ENCODE measurements at regions not wholly inside any gene's neighbourhood (a gene's known extent, or its start where the extent isn't known, plus 50 kb on each side); places are given as distances from the start of the nearest gene placed in this dataset.

DNA sequence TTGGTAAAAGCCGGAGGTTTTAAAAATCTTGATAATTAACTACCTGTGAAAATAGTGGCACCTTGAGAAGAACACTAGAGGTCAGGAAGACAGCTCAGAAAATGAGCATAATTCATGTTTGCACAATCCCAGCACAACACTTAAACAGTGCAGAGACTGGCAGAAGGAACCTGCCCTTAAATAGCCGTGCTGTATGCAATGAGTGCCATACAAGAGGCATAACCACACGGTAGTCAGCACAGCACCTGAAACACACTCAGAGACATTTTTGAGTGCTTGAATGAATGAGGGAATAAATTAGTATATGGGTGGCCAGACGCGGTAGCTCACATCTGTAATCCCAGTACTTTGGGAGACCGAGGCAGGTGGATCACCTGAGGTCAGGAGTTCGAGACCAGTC is 164.9 kb downstream of the PAX3 start:
- Histone ChIP-seq H3K27ac (no peak overlapping the region), H3K4me1 (no peaks in the 10 kb centered on the region), H3K9me3 (peaks cover 0 to 19% (median 0%) of the 10 kb centered on the region in 12 donors), H3K36me3 (no peaks in the 10 kb centered on the region), H3K27me3 (peaks cover 0 to 4% (median 0%) of the 10 kb centered on the region in 9 donors), H3K4me3 (no peak overlapping the region)
- 84 to 88% (median 87%) methylated on average over 7 of the region's 7 CpGs for WGBS, 4 donors
- intact Hi-C loops (cut with DNase I) = no loop called here
- TF ChIP-seq, protein P1, sequence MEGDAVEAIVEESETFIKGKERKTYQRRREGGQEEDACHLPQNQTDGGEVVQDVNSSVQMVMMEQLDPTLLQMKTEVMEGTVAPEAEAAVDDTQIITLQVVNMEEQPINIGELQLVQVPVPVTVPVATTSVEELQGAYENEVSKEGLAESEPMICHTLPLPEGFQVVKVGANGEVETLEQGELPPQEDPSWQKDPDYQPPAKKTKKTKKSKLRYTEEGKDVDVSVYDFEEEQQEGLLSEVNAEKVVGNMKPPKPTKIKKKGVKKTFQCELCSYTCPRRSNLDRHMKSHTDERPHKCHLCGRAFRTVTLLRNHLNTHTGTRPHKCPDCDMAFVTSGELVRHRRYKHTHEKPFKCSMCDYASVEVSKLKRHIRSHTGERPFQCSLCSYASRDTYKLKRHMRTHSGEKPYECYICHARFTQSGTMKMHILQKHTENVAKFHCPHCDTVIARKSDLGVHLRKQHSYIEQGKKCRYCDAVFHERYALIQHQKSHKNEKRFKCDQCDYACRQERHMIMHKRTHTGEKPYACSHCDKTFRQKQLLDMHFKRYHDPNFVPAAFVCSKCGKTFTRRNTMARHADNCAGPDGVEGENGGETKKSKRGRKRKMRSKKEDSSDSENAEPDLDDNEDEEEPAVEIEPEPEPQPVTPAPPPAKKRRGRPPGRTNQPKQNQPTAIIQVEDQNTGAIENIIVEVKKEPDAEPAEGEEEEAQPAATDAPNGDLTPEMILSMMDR (IDR thresholded peaks at IDR 0.05) = no peak
- no peak for TF ChIP-seq POLR2A (IDR thresholded peaks at IDR 0.05)
- ATAC-seq (no peak), DNase-seq (no peak)

DNA sequence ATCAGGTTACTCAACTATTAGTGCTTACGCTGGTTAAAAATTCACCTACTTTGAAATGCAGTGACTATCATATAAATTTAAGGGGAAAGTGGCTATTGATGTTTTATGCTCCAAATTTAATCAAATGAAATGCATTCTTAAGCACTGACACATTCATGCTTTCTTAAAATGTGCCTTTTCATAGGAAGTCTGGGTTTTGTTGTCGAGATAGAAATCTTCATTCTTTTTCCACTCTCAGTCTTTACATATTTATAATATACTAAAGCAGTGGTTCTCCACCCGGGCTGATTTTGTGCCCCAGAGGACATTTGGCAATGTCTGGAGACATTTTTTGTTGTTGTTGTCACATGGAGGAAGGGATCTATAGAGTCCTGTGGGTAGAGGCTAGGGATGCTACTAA is 167.9 kb downstream of the PAX3 start:
- DNase-seq = no peak
- no peaks in the 10 kb centered on the region for H3K4me1 ChIP-seq
- H3K27me3 ChIP-seq = peaks cover 0 to 4% (median 0%) of the 10 kb centered on the region in 9 donors
- H3K9me3 ChIP-seq = no peaks in the 10 kb centered on the region
- 60 to 70% (median 66%) methylated on average over 3 of the region's 3 CpGs for WGBS, 4 donors
- H3K27ac ChIP-seq = no peak overlapping the region
- ATAC-seq = no peak
- H3K4me3 ChIP-seq = no peak overlapping the region
- TF ChIP-seq POLR2A (IDR thresholded peaks at IDR 0.05) = no peak
- TF ChIP-seq, protein P1 (IDR thresholded peaks at IDR 0.05) = no peak
- intact Hi-C loops (cut with DNase I) = no loop called here
- no peaks in the 10 kb centered on the region for H3K36me3 ChIP-seq

DNA sequence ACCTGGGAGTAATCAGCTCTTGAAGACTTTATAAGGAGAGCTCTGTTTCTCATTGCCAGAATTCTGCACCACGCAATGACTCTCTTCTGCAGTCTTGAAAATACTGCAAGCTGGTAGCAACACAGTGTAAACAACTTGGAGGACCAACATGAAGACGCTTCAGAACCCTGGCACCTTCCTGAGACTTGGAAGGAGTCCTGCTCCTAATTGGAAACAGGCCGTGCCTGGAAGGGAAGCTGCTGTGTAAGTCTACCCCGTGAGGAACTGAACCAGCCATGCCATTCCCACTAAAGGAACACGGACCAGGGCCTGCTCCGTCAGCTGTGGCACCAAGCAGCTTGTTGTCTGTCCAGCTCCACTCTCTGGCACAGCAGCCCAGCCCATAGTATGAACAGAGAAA is 171.1 kb downstream of the PAX3 start:
- peaks cover 0 to 9% (median 0%) of the 10 kb centered on the region in 9 donors for H3K27me3 ChIP-seq
- TF ChIP-seq, protein P1 (IDR thresholded peaks at IDR 0.05) = no peak
- no peak for TF ChIP-seq POLR2A (IDR thresholded peaks at IDR 0.05)
- intact Hi-C loops (cut with DNase I) = no loop called here
- 69 to 90% (median 84%) methylated on average over 6 of the region's 6 CpGs for WGBS, 4 donors
- H3K9me3 ChIP-seq = no peaks in the 10 kb centered on the region
- ATAC-seq (no peak), DNase-seq (no peak)
- H3K4me1 ChIP-seq = no peaks in the 10 kb centered on the region
- no peaks in the 10 kb centered on the region for H3K36me3 ChIP-seq
- H3K4me3 ChIP-seq = no peak overlapping the region
- H3K27ac ChIP-seq = no peak overlapping the region

DNA sequence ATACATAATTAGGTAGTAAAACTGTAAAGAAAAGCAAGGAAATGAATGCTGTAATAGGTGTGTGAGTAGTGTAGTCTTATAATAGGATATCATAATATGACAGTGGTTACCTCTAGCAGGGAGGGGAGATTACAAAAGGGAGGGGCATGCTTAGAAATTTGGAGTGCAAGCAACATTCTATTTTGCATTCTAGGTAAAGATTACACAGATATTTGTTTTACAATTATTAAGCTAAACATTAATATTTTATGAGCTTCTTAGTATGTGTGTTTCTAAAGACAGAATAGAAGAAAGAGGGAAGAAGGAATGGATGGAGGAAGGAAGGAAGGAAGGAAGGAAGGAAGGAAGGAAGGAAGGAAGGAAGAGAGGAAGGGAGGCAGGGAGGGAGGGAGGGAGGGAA is 177.9 kb downstream of the PAX3 start:
- peaks cover 0 to 27% (median 0%) of the 10 kb centered on the region in 9 donors for H3K27me3 ChIP-seq
- H3K27ac ChIP-seq = no peak overlapping the region
- no peak for TF ChIP-seq POLR2A (IDR thresholded peaks at IDR 0.05)
- TF ChIP-seq, protein P1 (IDR thresholded peaks at IDR 0.05) = no peak
- no peak overlapping the region for H3K4me3 ChIP-seq
- H3K36me3 ChIP-seq = no peaks in the 10 kb centered on the region
- no peaks in the 10 kb centered on the region for H3K4me1 ChIP-seq
- DNase-seq = no peak
- intact Hi-C loops (cut with DNase I) = no loop called here
- no peak for ATAC-seq
- H3K9me3 ChIP-seq = no peaks in the 10 kb centered on the region
